H9 (cell line): ENCODE measurements at regions not wholly inside any gene's neighbourhood (a gene's known extent, or its start where the extent isn't known, plus 50 kb on each side); places are given as distances from the start of the nearest gene placed in this dataset.

ENCODE experiments used
- DNase-seq: peaks from one replicate; pipeline ENCODE4 v3.0.0-alpha.2; 2017
- H2AFZ ChIP-seq: one replicate; pipeline ENCODE4 v1.6.1; 2013; ENCODE audit warnings: mild to moderate bottlenecking, low read length, control low read depth, moderate library complexity
- H2AK5ac ChIP-seq: 2 replicates; pipeline ENCODE4 v1.6.1; 2013; ENCODE audit warnings: low read length, control low read depth, mixed read lengths; ENCODE audit not compliant: insufficient read length
- H2BK120ac ChIP-seq: one replicate; pipeline ENCODE4 v1.6.1; 2013; ENCODE audit warnings: low read depth, mild to moderate bottlenecking, low read length, control low read depth, inconsistent platforms; ENCODE audit not compliant: poor library complexity, severe bottlenecking
- H2BK12ac ChIP-seq: 2 replicates; pipeline ENCODE4 v1.6.1; 2013; ENCODE audit warnings: low read length, control low read depth, mixed read lengths, low read depth; ENCODE audit not compliant: insufficient read length
- H2BK15ac ChIP-seq: 2 replicates; pipeline ENCODE4 v1.6.1; 2013; ENCODE audit warnings: low read depth, low read length, control low read depth
- H2BK20ac ChIP-seq: one replicate; pipeline ENCODE4 v1.6.1; 2013; ENCODE audit warnings: low read depth, mild to moderate bottlenecking, low read length, control low read depth, inconsistent platforms; ENCODE audit not compliant: poor library complexity, severe bottlenecking
- H2BK5ac ChIP-seq: 2 replicates; pipeline ENCODE4 v1.6.1; 2013; ENCODE audit warnings: low read length, control low read depth, mixed read lengths; ENCODE audit not compliant: insufficient read length
- H3K14ac ChIP-seq: 2 replicates; pipeline ENCODE4 v1.6.1; 2013; ENCODE audit warnings: low read length, control low read depth; ENCODE audit not compliant: insufficient read depth
- H3K18ac ChIP-seq: 2 replicates; pipeline ENCODE4 v1.6.1; 2013; ENCODE audit warnings: low read depth, mild to moderate bottlenecking, mixed read lengths, low read length, control low read depth; ENCODE audit not compliant: insufficient read length
- H3K23ac ChIP-seq: 2 replicates; pipeline ENCODE4 v1.6.1; 2013; ENCODE audit warnings: low read length, control low read depth, mixed read lengths, low read depth; ENCODE audit not compliant: insufficient read length
- H3K23me2 ChIP-seq: 2 replicates; pipeline ENCODE4 v1.6.1; 2013; ENCODE audit warnings: low read depth, mild to moderate bottlenecking, mixed read lengths, low read length, control low read depth; ENCODE audit not compliant: insufficient read length, poor library complexity, severe bottlenecking
- H3K27ac ChIP-seq: 2 replicates; pipeline ENCODE4 v1.5.1; 2013; ENCODE audit warnings: low read length, control low read depth, mixed read lengths, low read depth; ENCODE audit not compliant: insufficient read length
- H3K27me3 ChIP-seq: 2 replicates; pipeline ENCODE4 v1.6.1; 2013; ENCODE audit warnings: low read length, control low read depth, inconsistent platforms; ENCODE audit not compliant: insufficient read depth
- H3K4ac ChIP-seq: 2 replicates; pipeline ENCODE4 v1.6.1; 2013; ENCODE audit warnings: low read depth, mild to moderate bottlenecking, control low read depth, inconsistent platforms, low read length, moderate library complexity
- H3K4me1 ChIP-seq: 2 replicates; pipeline ENCODE4 v1.6.1; 2013; ENCODE audit warnings: low read length, control low read depth, inconsistent platforms; ENCODE audit not compliant: insufficient read depth
- H3K4me2 ChIP-seq: 2 replicates; pipeline ENCODE4 v1.6.1; 2013; ENCODE audit warnings: low read length, control low read depth, mixed read lengths; ENCODE audit not compliant: insufficient read length, insufficient read depth
- H3K56ac ChIP-seq: 2 replicates; pipeline ENCODE4 v1.6.1; 2013; ENCODE audit warnings: low read depth, mild to moderate bottlenecking, mixed read lengths, low read length, control low read depth; ENCODE audit not compliant: insufficient read length
- H3K79me1 ChIP-seq: 2 replicates; pipeline ENCODE4 v1.6.1; 2013; ENCODE audit warnings: low read depth, mild to moderate bottlenecking, moderate library complexity, low read length, control low read depth, inconsistent platforms; ENCODE audit not compliant: insufficient read depth, poor library complexity, severe bottlenecking
- H3K79me2 ChIP-seq: 2 replicates; pipeline ENCODE4 v1.6.1; 2013; ENCODE audit warnings: low read length, control low read depth, inconsistent platforms; ENCODE audit not compliant: insufficient read depth
- H3K9ac ChIP-seq: 2 replicates; pipeline ENCODE4 v1.6.1; 2013; ENCODE audit warnings: low read length, control low read depth, mixed read lengths; ENCODE audit not compliant: insufficient read length; ENCODE audit errors: extremely low read depth
- H3K9me3 ChIP-seq: one replicate; pipeline ENCODE4 v1.6.1; 2013; ENCODE audit warnings: low read depth, low read length, inconsistent platforms; ENCODE audit not compliant: control insufficient read depth
- H3T11ph ChIP-seq: one replicate; pipeline ENCODE4 v1.6.1; 2013; ENCODE audit warnings: mild to moderate bottlenecking, low read length, control low read depth, inconsistent platforms
- H4K20me1 ChIP-seq: one replicate; pipeline ENCODE4 v1.6.1; 2013; ENCODE audit not compliant: control insufficient read depth, insufficient read length, insufficient read depth
- H4K5ac ChIP-seq: 2 replicates; pipeline ENCODE4 v1.6.1; 2013; ENCODE audit warnings: low read depth, mild to moderate bottlenecking, mixed read lengths, low read length, control low read depth; ENCODE audit not compliant: insufficient read length
- H4K8ac ChIP-seq: replicated peaks from 2 replicates; pipeline ENCODE4 v1.6.1; 2013; ENCODE audit warnings: low read length, control low read depth, mixed read lengths, low read depth; ENCODE audit not compliant: insufficient read length
- H4K91ac ChIP-seq: 2 replicates; pipeline ENCODE4 v1.6.1; 2013; ENCODE audit warnings: low read depth, mild to moderate bottlenecking, moderate library complexity, mixed read lengths, low read length, control low read depth; ENCODE audit not compliant: insufficient read length
- H3K27ac Mint-ChIP-seq, 3 experiments: 2 replicates in 2 of 3; 3 replicates in 1 of 3; pipeline ENCODE4 v1.8.0; 2020 to 2021; ENCODE audit warnings: mixed read lengths in 3 of 3, mild to moderate bottlenecking in 1 of 3, moderate library complexity in 1 of 3
- H3K27me3 Mint-ChIP-seq: 2 replicates; pipeline ENCODE4 v1.8.0; 2021; ENCODE audit warnings: low read depth, mild to moderate bottlenecking, moderate library complexity, mixed read lengths
- H3K36me3 Mint-ChIP-seq, 3 experiments: 2 replicates in 2 of 3; 3 replicates in 1 of 3; pipeline ENCODE4 v1.8.0; 2020 to 2021; ENCODE audit warnings: low read depth in 3 of 3, mixed read lengths in 3 of 3; ENCODE audit not compliant: insufficient read depth in 1 of 3
- H3K4me1 Mint-ChIP-seq, 2 experiments: 2 replicates each; pipeline ENCODE4 v1.8.0; 2020; ENCODE audit warnings: mixed read lengths in 2 of 2
- H3K4me3 Mint-ChIP-seq, 2 experiments: 2 replicates in 1 of 2; 3 replicates in 1 of 2; pipeline ENCODE4 v1.8.0; 2020 to 2021; ENCODE audit warnings: mild to moderate bottlenecking in 2 of 2, mixed read lengths in 2 of 2, moderate library complexity in 1 of 2
- H3K9me3 Mint-ChIP-seq, 2 experiments: 2 replicates in 1 of 2; 3 replicates in 1 of 2; pipeline ENCODE4 v1.8.0; 2020; ENCODE audit warnings: mild to moderate bottlenecking in 2 of 2, mixed read lengths in 2 of 2, moderate library complexity in 1 of 2
- WGBS: extraction: QIAGEN DNeasy Blood & Tissue Kit; methylation state at CpG from one replicate; pipeline ENCODE4 v1.1.7; 2013; ENCODE audit warnings: missing lambda C conversion rate, low lambda C conversion rate, mixed read lengths; ENCODE audit not compliant: insufficient read length; ENCODE audit errors: extremely low coverage; 5-methylcytosine and 5-hydroxymethylcytosine counted together
- TF ChIP-seq, protein P1 (sequence below): fragments of 200-600 bp; sonication (generic); conservative IDR thresholded peaks from 3 replicates; pipeline ENCODE4 v1.8.0; 2021; ENCODE audit warnings: antibody characterized with exemption, mild to moderate bottlenecking

DNA sequence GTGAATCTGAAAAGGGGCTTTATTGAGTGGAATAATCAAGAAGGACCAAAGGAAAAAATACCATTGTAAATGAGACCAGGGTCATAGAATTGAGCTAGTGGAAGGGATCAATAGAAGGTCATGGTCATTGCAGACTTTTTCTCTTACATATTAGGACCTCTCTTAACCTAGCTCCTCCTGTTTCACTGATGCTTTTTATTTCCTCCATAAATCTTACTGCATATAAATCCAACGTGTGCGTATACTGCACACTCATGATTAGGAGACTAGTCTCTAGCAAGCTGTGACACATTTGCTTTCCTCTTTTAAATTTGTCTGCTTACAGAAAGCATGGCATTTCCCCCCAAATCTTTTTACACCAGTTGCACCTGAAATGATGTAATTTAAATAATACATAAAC lies 179.6 kb upstream of the B3GALT2 start:
- Histone ChIP-seq H2BK12ac (no peak overlapping the region), H3K56ac (no peak overlapping the region), H4K5ac (no peak overlapping the region), H4K8ac (no peak overlapping the region), H4K91ac (no peak overlapping the region), H3K79me1 (no peaks in the 10 kb centered on the region), H3K4me2 (no peak overlapping the region), H2BK15ac (no peak overlapping the region), H3K23ac (no peak overlapping the region), H3T11ph (no peak overlapping the region), H3K27me3 (no peaks in the 10 kb centered on the region), H3K9ac (no peak overlapping the region), H3K4ac (no peak overlapping the region), H3K14ac (no peak overlapping the region), H3K4me1 (no peaks in the 10 kb centered on the region), H3K18ac (no peak overlapping the region), H3K79me2 (no peaks in the 10 kb centered on the region), H3K9me3 (no peaks in the 10 kb centered on the region), H2BK120ac (no peak overlapping the region), H3K23me2 (no peaks in the 10 kb centered on the region), H2AFZ (no peak overlapping the region), H2BK5ac (no peak overlapping the region), H2AK5ac (no peak overlapping the region), H3K27ac (no peak overlapping the region), H2BK20ac (no peak overlapping the region), H4K20me1 (no peaks in the 10 kb centered on the region)
- H3K27me3 Mint-ChIP-seq, result no peaks in the 10 kb centered on the region
- WGBS, result no CpG with 5 or more reads among the region's 2 CpGs
- H3K36me3 Mint-ChIP-seq, result no peaks in the 10 kb centered on the region
- no peak overlapping the region for H3K4me3 Mint-ChIP-seq
- no peaks in the 10 kb centered on the region for H3K9me3 Mint-ChIP-seq
- TF ChIP-seq, protein P1, sequence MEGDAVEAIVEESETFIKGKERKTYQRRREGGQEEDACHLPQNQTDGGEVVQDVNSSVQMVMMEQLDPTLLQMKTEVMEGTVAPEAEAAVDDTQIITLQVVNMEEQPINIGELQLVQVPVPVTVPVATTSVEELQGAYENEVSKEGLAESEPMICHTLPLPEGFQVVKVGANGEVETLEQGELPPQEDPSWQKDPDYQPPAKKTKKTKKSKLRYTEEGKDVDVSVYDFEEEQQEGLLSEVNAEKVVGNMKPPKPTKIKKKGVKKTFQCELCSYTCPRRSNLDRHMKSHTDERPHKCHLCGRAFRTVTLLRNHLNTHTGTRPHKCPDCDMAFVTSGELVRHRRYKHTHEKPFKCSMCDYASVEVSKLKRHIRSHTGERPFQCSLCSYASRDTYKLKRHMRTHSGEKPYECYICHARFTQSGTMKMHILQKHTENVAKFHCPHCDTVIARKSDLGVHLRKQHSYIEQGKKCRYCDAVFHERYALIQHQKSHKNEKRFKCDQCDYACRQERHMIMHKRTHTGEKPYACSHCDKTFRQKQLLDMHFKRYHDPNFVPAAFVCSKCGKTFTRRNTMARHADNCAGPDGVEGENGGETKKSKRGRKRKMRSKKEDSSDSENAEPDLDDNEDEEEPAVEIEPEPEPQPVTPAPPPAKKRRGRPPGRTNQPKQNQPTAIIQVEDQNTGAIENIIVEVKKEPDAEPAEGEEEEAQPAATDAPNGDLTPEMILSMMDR, result no peak
- no peak for DNase-seq
- H3K27ac Mint-ChIP-seq, result no peak overlapping the region
- no peaks in the 10 kb centered on the region for H3K4me1 Mint-ChIP-seq
